ENCODE measurements at regions not wholly inside any gene's neighbourhood (a gene's known extent, or its start where the extent isn't known, plus 50 kb on each side); places are given as distances from the start of the nearest gene placed in this dataset.

GRCh38 chr7:153584132-153584531, 468.1 kb upstream of the DPP6 start:
- no peaks in the 10 kb centered on the region for H3K4me1 Mint-ChIP-seq
- no peak for DNase-seq
- peaks cover 2 to 49% (median 21%) of the 10 kb centered on the region in 6 donors for H3K9me3 Mint-ChIP-seq
- H3K4me3 Mint-ChIP-seq, result no peak overlapping the region
- no peaks in the 10 kb centered on the region for H3K36me3 Mint-ChIP-seq
- H3K27me3 Mint-ChIP-seq (ENCODE audit: low read depth in 3 of 3), result peaks cover 0 to 1% (median 1%) of the 10 kb centered on the region in 3 donors
- no peak overlapping the region for H3K27ac Mint-ChIP-seq

- H3K4me1 Mint-ChIP-seq, result no peaks in the 10 kb centered on the region
- no peak overlapping the region for H3K27ac Mint-ChIP-seq
- H3K9me3 Mint-ChIP-seq, result peaks cover 2 to 40% (median 20%) of the 10 kb centered on the region in 6 donors
- no peaks in the 10 kb centered on the region for H3K27me3 Mint-ChIP-seq (ENCODE audit: low read depth in 3 of 3)
- DNase-seq, result no peak
- H3K4me3 Mint-ChIP-seq, result no peak overlapping the region
- H3K36me3 Mint-ChIP-seq, result no peaks in the 10 kb centered on the region
These were observed 463.6 kb upstream of the DPP6 start for GRCh38 chr7:153588586-153588985.

DNA sequence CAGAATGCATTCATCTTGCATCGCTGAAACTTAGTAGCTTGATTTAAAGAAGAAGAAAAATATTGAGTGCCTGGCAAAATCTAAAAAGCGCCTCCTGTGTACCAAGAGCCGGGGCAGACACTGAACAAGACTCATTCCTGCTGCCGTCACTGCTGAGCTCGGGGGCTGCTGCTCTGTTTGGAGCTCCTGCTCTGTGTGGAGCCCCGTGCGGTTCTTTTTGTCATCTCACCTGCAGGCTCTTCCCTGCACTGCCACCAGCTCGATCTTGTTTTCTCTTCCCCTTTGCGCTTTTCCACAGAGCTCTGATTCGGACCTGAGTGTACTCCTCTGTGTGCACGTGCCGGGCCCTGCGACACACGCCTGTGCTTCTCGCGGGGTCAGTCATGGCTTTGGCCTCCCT, 462.1 kb upstream of the DPP6 start:
- H3K36me3 Mint-ChIP-seq, result no peaks in the 10 kb centered on the region
- no peaks in the 10 kb centered on the region for H3K27me3 Mint-ChIP-seq (ENCODE audit: low read depth in 3 of 3)
- no peak overlapping the region for H3K27ac Mint-ChIP-seq
- DNase-seq, result no peak
- peaks cover 2 to 30% (median 14%) of the 10 kb centered on the region in 6 donors for H3K9me3 Mint-ChIP-seq
- H3K4me3 Mint-ChIP-seq, result no peak overlapping the region
- no peaks in the 10 kb centered on the region for H3K4me1 Mint-ChIP-seq

DNA sequence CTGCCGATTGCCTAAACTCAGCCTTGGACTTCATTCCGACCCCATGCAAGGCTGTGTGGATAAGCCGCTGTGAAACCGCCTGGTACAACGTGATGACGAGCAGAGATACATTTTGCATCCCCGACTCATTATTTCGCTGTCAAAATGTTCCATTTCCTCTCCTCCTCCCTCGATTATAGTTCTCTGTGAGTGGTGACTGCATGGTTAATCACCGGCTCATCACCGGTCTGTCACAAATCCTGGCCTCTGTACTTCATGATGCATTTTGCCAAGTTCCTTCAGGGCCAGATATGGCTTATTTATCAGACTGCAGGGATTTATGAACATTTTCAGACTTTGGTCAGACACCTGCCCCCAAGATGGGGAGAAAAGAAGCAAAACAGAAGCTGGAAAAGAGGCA, 461.6 kb upstream of the DPP6 start:
- no peak overlapping the region for H3K4me3 Mint-ChIP-seq
- H3K36me3 Mint-ChIP-seq, result no peaks in the 10 kb centered on the region
- no peaks in the 10 kb centered on the region for H3K27me3 Mint-ChIP-seq (ENCODE audit: low read depth in 3 of 3)
- H3K4me1 Mint-ChIP-seq, result no peaks in the 10 kb centered on the region
- DNase-seq, result no peak
- H3K9me3 Mint-ChIP-seq, result peaks cover 2 to 30% (median 14%) of the 10 kb centered on the region in 6 donors
- no peak overlapping the region for H3K27ac Mint-ChIP-seq

DNA sequence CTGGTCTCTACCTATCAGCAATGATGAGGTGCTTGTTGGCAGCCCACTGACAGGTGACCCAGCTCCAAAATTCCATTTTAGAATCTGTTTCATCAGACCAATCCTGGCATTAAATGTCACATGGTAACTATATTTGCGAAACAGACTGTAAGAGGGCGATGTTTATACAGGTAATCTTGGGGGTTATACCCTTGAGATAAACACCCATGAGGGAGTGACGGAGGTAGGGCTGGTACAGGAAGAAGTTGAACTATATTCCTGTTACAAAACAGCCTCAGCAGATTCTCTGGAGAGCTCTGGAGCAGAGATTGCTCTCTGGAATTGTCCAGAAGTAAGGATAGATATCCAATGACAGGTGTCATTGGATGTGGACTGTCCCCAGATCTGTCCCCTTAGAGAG, 444.8 kb upstream of the DPP6 start:
- Mint-ChIP-seq H3K9me3 (peaks cover 12 to 43% (median 21%) of the 10 kb centered on the region in 6 donors), H3K4me3 (no peak overlapping the region), H3K27me3 (ENCODE audit: low read depth in 3 of 3) (peaks cover 0 to 9% (median 0%) of the 10 kb centered on the region in 3 donors), H3K36me3 (no peaks in the 10 kb centered on the region), H3K27ac (no peak overlapping the region), H3K4me1 (no peaks in the 10 kb centered on the region)
- no peak for DNase-seq

GRCh38 chr7:153616711-153617325, 435.4 kb upstream of the DPP6 start:
- Mint-ChIP-seq H3K27me3 (ENCODE audit: low read depth in 3 of 3) (peaks cover 0 to 2% (median 0%) of the 10 kb centered on the region in 3 donors), H3K27ac (no peak overlapping the region), H3K4me1 (no peaks in the 10 kb centered on the region), H3K4me3 (no peak overlapping the region), H3K36me3 (no peaks in the 10 kb centered on the region), H3K9me3 (peaks cover 0 to 9% (median 8%) of the 10 kb centered on the region in 6 donors)
- no peak for DNase-seq

DNA sequence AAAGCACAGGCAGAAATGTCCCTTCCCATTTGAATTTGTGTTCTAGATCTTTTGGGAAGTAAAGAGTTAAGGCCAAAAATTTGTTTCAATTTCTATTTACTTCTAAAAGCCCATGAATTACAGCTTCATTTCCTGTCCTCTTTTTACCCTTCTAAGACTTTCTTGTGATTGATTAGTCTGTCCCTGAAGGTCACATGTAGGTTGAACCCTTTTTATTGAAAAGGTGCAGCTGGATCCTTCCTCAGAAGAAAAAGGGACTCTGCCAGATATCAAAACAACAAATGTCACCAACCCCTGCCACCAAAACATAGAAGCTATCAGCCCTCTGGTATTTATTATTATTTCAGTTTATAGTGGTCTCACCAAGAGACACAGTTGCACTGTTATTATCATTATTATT, 424.9 kb upstream of the DPP6 start:
- Mint-ChIP-seq H3K27me3 (ENCODE audit: low read depth in 3 of 3) (no peaks in the 10 kb centered on the region), H3K27ac (no peak overlapping the region), H3K4me1 (no peaks in the 10 kb centered on the region), H3K4me3 (no peak overlapping the region), H3K36me3 (no peaks in the 10 kb centered on the region), H3K9me3 (peaks cover 8 to 48% (median 26%) of the 10 kb centered on the region in 6 donors)
- no peak for DNase-seq

DNA sequence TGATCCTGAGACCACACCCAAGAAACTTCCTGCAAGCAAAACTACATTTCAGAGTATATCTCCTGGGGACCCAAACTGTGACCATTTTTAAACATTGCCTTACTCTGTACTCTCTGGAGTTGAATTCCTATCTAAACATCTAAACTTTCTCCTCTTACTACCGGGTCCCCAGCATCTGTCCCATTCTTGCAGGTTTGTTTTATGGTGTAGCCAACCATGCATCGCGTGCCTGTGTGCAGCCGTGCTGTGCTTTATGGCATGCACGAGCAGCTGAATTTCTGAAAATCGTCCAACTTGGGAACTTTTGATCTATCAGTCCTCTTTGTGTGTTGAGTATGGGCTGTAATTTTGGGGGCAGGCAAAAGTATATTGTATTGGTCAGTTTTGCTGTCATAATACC, 423.8 kb upstream of the DPP6 start:
- Mint-ChIP-seq H3K4me1 (no peaks in the 10 kb centered on the region), H3K4me3 (no peak overlapping the region), H3K36me3 (no peaks in the 10 kb centered on the region), H3K27me3 (ENCODE audit: low read depth in 3 of 3) (no peaks in the 10 kb centered on the region), H3K9me3 (peaks cover 8 to 45% (median 28%) of the 10 kb centered on the region in 6 donors), H3K27ac (no peak overlapping the region)
- DNase-seq, result no peak

DNA sequence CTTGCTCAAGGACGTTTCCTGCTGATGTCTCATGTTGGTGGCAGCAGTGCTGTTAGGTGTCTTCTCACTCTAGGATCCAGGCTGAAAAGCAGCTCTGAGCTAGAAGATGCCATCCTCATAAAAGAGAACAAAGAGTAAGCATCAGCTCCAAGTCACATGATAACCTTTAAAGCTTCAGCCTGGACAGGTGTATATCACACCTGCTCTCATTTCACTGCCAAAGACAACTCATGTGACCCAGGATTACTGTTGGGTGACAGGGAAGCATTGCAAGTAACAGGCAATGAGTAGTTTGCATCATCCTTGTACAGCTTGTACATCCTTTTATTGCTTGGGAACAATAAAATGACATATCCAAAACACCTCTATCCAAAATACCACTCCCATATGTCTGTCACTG, 423.4 kb upstream of the DPP6 start:
- Mint-ChIP-seq H3K36me3 (no peaks in the 10 kb centered on the region), H3K4me3 (no peak overlapping the region), H3K27me3 (ENCODE audit: low read depth in 3 of 3) (no peaks in the 10 kb centered on the region)

DNA sequence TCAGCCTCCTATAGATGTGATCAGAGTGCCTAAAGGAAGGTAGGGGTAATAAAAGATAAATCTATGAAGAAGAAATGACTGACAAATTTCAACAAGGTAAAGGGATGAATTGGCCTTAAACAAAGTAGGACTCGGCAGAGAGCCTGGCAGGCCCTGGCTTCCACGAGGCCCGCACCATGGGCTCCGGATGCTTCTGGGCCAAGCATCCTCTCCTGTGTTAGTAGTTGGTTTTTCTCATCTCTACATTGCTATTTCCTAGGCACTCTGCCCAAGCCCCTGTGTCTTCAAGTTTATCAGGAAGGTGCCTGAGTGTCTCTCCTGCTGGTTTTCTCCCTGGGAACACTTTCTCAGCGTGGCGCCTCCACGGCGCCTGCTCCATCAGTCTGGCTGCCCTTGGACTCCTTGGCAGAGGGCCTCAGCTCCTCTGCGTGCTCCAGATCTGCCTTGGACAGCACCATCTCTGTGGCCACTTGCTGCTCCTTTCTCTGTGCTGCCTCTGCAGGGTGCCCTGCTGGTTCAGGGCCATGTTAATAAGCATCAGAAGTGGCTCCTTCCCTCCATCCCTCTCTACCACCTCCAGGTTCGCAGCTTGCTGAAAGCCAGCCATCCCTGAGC, 413.3 kb upstream of the DPP6 start:
- no peak overlapping the region for H3K27ac Mint-ChIP-seq
- H3K4me1 Mint-ChIP-seq, result no peaks in the 10 kb centered on the region
- no peak overlapping the region for H3K4me3 Mint-ChIP-seq
- no peaks in the 10 kb centered on the region for H3K36me3 Mint-ChIP-seq
- H3K27me3 Mint-ChIP-seq (ENCODE audit: low read depth in 3 of 3), result peaks cover 0 to 2% (median 0%) of the 10 kb centered on the region in 3 donors
- no peak for DNase-seq
- H3K9me3 Mint-ChIP-seq, result peaks cover 16 to 58% (median 27%) of the 10 kb centered on the region in 6 donors

More for the DNA sequence above, 423.4 kb upstream of the DPP6 start:
- DNase-seq, result no peak
- Mint-ChIP-seq H3K27ac (no peak overlapping the region), H3K9me3 (peaks cover 9 to 45% (median 28%) of the 10 kb centered on the region in 6 donors), H3K4me1 (no peaks in the 10 kb centered on the region)

- H3K4me1 Mint-ChIP-seq, result no peaks in the 10 kb centered on the region
- H3K27me3 Mint-ChIP-seq (ENCODE audit: low read depth in 3 of 3), result peaks cover 0 to 2% (median 0%) of the 10 kb centered on the region in 3 donors
- H3K4me3 Mint-ChIP-seq, result no peak overlapping the region
- H3K36me3 Mint-ChIP-seq, result no peaks in the 10 kb centered on the region
- no peak for DNase-seq
- H3K9me3 Mint-ChIP-seq, result peaks cover 18 to 61% (median 27%) of the 10 kb centered on the region in 6 donors
- no peak overlapping the region for H3K27ac Mint-ChIP-seq
These were observed 411.6 kb upstream of the DPP6 start for GRCh38 chr7:153640586-153640985.

DNA sequence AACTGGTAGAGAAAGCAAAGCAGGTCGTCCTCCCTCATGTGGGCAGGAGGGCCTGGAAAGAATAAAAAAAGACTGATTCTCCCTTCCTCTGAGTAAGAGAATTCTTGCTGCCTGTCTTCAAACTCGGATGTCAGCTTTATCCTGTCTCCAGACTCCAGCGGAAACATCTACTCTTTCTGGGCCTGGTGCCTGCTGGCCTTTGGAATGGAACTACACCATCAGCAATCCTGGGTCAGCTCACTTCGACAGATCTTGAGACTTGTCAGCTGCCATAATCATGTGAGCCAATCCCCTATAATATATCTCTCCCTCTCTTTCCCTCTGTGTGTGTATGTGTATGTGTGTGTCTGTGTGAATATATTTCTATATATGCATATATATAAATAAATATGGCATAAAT, 411.0 kb upstream of the DPP6 start:
- Mint-ChIP-seq H3K27ac (no peak overlapping the region), H3K36me3 (no peaks in the 10 kb centered on the region)

DNA sequence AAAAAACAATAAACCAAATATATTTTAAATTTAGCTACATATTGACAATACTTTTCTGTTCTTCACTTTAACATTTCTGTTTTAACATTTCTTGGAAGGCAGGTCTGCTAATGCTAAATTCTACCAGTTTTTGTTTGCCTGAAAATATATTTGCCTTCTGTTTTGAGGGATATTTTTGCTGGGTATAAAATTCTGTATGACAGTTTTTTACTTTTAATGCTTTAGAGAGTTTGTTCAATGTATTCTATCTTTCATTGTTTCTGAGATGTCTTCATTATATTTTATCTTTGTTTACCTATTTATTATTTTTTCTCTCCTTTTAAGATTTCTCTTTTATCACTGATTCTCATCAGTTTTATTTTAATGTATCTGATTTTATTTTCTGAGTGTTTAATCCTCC, 409.2 kb upstream of the DPP6 start:
- Mint-ChIP-seq H3K27me3 (ENCODE audit: low read depth in 3 of 3) (peaks cover 0 to 2% (median 1%) of the 10 kb centered on the region in 3 donors), H3K4me1 (no peaks in the 10 kb centered on the region), H3K27ac (no peak overlapping the region), H3K36me3 (no peaks in the 10 kb centered on the region), H3K9me3 (peaks cover 18 to 53% (median 27%) of the 10 kb centered on the region in 6 donors), H3K4me3 (no peak overlapping the region)
- DNase-seq, result no peak

More for the DNA sequence above, 411.0 kb upstream of the DPP6 start:
- Mint-ChIP-seq H3K27me3 (ENCODE audit: low read depth in 3 of 3) (peaks cover 0 to 2% (median 0%) of the 10 kb centered on the region in 3 donors), H3K4me1 (no peaks in the 10 kb centered on the region), H3K9me3 (peaks cover 18 to 60% (median 30%) of the 10 kb centered on the region in 6 donors), H3K4me3 (no peak overlapping the region)
- DNase-seq, result no peak

DNA sequence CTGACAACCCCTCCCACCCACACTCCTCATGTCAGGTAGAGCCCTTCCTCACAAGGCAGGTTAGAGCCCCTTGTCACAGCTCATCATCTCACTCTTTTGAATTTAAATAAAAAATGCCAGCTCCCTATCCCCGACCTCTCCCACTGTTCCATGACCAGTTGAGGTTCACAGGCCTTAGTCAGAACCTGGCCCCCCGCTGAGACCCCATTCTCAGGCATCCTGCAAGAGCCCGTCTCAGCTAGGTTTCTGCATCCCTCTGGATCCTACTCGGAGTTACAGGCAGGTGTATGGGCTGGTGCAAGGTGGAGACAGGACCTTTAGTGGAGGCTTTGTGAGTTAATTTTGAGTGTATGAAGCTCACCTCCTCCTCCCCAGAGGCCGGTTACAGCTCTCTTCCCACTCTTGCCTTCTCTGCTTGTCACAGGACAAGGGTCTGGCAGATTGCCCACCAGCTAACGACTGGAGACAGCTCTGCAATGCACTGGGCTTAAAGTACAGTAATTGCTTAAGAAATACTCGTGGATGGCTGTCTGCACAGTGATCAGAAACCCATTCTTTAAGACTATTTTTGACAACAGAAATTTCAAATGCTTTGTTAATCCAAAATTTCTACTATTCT, 394.9 kb upstream of the DPP6 start:
- no peak for DNase-seq
- Mint-ChIP-seq H3K9me3 (peaks cover 4 to 54% (median 11%) of the 10 kb centered on the region in 6 donors), H3K27ac (no peak overlapping the region), H3K36me3 (no peaks in the 10 kb centered on the region), H3K27me3 (ENCODE audit: low read depth in 3 of 3) (no peaks in the 10 kb centered on the region), H3K4me1 (no peaks in the 10 kb centered on the region), H3K4me3 (no peak overlapping the region)

Data from immature natural killer cell (primary cell).